C4-2B (cell line): ENCODE measurements at regions not wholly inside any gene's neighbourhood (a gene's known extent, or its start where the extent isn't known, plus 50 kb on each side); places are given as distances from the start of the nearest gene placed in this dataset.

Experiments
- ZFX ChIP-seq: fragments of 450-650 bp; IDR thresholded peaks from 2 replicates; pipeline ENCODE4 v1.6.1; 2017
- TF ChIP-seq, protein P1 (sequence below): fragments of 450-650 bp; conservative IDR thresholded peaks from 2 replicates; pipeline ENCODE4 v1.5.1; 2017; ENCODE audit warnings: mild to moderate bottlenecking

DNA sequence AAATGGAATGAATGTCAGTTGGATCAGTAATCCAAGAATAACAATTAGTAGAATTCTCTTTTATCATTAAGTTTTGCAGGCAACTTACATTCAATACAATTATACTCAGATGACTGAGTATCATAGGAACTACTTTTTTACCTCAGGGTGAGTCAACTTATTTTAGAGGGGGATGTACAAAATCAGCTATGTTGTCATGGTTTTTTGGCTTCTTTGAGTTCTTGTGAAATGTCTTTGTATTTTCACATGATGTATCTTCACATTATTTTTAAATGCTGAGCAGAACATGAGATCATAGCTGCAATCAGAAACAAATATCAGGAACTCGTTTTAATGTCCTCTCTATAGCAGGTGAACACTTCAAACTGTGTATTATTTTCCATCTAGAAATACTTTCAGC lies 65.3 kb upstream of the PTPRR start:
- TF ChIP-seq, protein P1, sequence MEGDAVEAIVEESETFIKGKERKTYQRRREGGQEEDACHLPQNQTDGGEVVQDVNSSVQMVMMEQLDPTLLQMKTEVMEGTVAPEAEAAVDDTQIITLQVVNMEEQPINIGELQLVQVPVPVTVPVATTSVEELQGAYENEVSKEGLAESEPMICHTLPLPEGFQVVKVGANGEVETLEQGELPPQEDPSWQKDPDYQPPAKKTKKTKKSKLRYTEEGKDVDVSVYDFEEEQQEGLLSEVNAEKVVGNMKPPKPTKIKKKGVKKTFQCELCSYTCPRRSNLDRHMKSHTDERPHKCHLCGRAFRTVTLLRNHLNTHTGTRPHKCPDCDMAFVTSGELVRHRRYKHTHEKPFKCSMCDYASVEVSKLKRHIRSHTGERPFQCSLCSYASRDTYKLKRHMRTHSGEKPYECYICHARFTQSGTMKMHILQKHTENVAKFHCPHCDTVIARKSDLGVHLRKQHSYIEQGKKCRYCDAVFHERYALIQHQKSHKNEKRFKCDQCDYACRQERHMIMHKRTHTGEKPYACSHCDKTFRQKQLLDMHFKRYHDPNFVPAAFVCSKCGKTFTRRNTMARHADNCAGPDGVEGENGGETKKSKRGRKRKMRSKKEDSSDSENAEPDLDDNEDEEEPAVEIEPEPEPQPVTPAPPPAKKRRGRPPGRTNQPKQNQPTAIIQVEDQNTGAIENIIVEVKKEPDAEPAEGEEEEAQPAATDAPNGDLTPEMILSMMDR, result no peak
- TF ChIP-seq ZFX, result no peak
